AG10803 (cell line): ENCODE measurements at regions not wholly inside any gene's neighbourhood (a gene's known extent, or its start where the extent isn't known, plus 50 kb on each side); places are given as distances from the start of the nearest gene placed in this dataset.
"Not testable (repeated sequence)": the region's sequence is repeated elsewhere in the genome, so short reads cannot be mapped to it uniquely, and the experiment has no call there.

ENCODE experiments used
- DNase-seq: peaks from one replicate; pipeline ENCODE4 v3.0.0; 2010; ENCODE audit warnings: low read depth
- H3K4me3 ChIP-seq: 2 replicates; pipeline ENCODE4 v1.5.1; 2011; ENCODE audit warnings: mild to moderate bottlenecking, low read length, control low read depth
- CTCF ChIP-seq: conservative IDR thresholded peaks from 2 replicates; pipeline ENCODE4 v1.5.1; 2011; ENCODE audit warnings: mild to moderate bottlenecking, low read length, control low read depth, inconsistent platforms

GRCh38 chr5:92023555-92023954, 640.4 kb upstream of the ARRDC3 start:
- TF ChIP-seq CTCF = no peak
- H3K4me3 ChIP-seq = no peak overlapping the region
- DNase-seq = no peak

- no peak overlapping the region for H3K4me3 ChIP-seq
- TF ChIP-seq CTCF = no peak
These were observed 640.0 kb upstream of the ARRDC3 start for GRCh38 chr5:92023141-92023471.

GRCh38 chr5:92022415-92023140, 639.5 kb upstream of the ARRDC3 start:
- DNase-seq = no peak
- no peak overlapping the region for H3K4me3 ChIP-seq
- TF ChIP-seq CTCF = no peak

More at GRCh38 chr5:92023141-92023471, 640.0 kb upstream of the ARRDC3 start:
- DNase-seq = no peak

- DNase-seq = no peak
- TF ChIP-seq CTCF = no peak
- no peak overlapping the region for H3K4me3 ChIP-seq
These were observed 636.4 kb upstream of the ARRDC3 start for GRCh38 chr5:92019376-92019990.

GRCh38 chr5:92017776-92018175, 634.7 kb upstream of the ARRDC3 start:
- no peak for TF ChIP-seq CTCF
- H3K4me3 ChIP-seq = no peak overlapping the region
- peak; percentile 48 for DNase-seq

- DNase-seq, H3K4me3 ChIP-seq: not testable (repeated sequence)
These were observed 628.7 kb upstream of the ARRDC3 start for GRCh38 chr5:92011845-92012244.

GRCh38 chr5:92003806-92004205, 620.7 kb upstream of the ARRDC3 start:
- DNase-seq = no peak
- no peak overlapping the region for H3K4me3 ChIP-seq
- no peak for TF ChIP-seq CTCF
